Muscle layer of duodenum (tissue), 2 donors: ENCODE measurements at regions not wholly inside any gene's neighbourhood (a gene's known extent, or its start where the extent isn't known, plus 50 kb on each side); places are given as distances from the start of the nearest gene placed in this dataset.

Experiments
- H3K27ac ChIP-seq: one replicate; pipeline ENCODE4 v1.7.0; 2013; ENCODE audit warnings: mild to moderate bottlenecking, low read length
- H3K27me3 ChIP-seq: one replicate; pipeline ENCODE4 v1.7.0; 2013; ENCODE audit warnings: low read depth, mild to moderate bottlenecking, control low read depth, low read length
- H3K36me3 ChIP-seq, 2 donors: one replicate each; pipeline ENCODE4 v1.7.0; 2013; ENCODE audit warnings: low read length in 2 of 2, control low read depth in 1 of 2, mild to moderate bottlenecking in 1 of 2; ENCODE audit not compliant: insufficient read depth in 2 of 2, control insufficient read depth in 1 of 2
- H3K4me1 ChIP-seq, 2 donors: one replicate each; pipeline ENCODE4 v1.7.0; 2013; ENCODE audit warnings: low read length in 2 of 2, mild to moderate bottlenecking in 2 of 2, control low read depth in 1 of 2, moderate library complexity in 1 of 2; ENCODE audit not compliant: insufficient read depth in 2 of 2, control insufficient read depth in 1 of 2
- H3K4me3 ChIP-seq, 2 donors: one replicate each; pipeline ENCODE4 v1.7.0; 2013; ENCODE audit warnings: low read length in 2 of 2, low read depth in 1 of 2, mild to moderate bottlenecking in 1 of 2
- H3K9me3 ChIP-seq, 2 donors: one replicate each; pipeline ENCODE4 v1.7.0; 2013; ENCODE audit warnings: low read length in 2 of 2, control low read depth in 1 of 2, mild to moderate bottlenecking in 1 of 2; ENCODE audit not compliant: control insufficient read depth in 1 of 2
- donor health status: healthy.

GRCh38 chr12:115233891-115234543 lies 550.0 kb upstream of the TBX3 start:
- H3K4me3 ChIP-seq, result no peak overlapping the region
- no peaks in the 10 kb centered on the region for H3K27me3 ChIP-seq
- H3K27ac ChIP-seq, result no peak overlapping the region
- H3K9me3 ChIP-seq, result no peaks in the 10 kb centered on the region
- H3K36me3 ChIP-seq, result no peaks in the 10 kb centered on the region
- H3K4me1 ChIP-seq, result no peaks in the 10 kb centered on the region

GRCh38 chr12:115232455-115233156 lies 548.6 kb upstream of the TBX3 start:
- H3K27ac ChIP-seq, result no peak overlapping the region
- no peaks in the 10 kb centered on the region for H3K9me3 ChIP-seq
- H3K36me3 ChIP-seq, result no peaks in the 10 kb centered on the region
- no peaks in the 10 kb centered on the region for H3K4me1 ChIP-seq
- H3K27me3 ChIP-seq, result no peaks in the 10 kb centered on the region
- H3K4me3 ChIP-seq, result no peak overlapping the region

GRCh38 chr12:115230606-115231005 lies 546.6 kb upstream of the TBX3 start:
- Histone ChIP-seq H3K9me3 (no peaks in the 10 kb centered on the region), H3K4me1 (no peaks in the 10 kb centered on the region), H3K36me3 (no peaks in the 10 kb centered on the region), H3K27ac (no peak overlapping the region), H3K4me3 (no peak overlapping the region), H3K27me3 (no peaks in the 10 kb centered on the region)

GRCh38 chr12:115229517-115229916 lies 545.5 kb upstream of the TBX3 start:
- Histone ChIP-seq H3K4me3 (no peak overlapping the region), H3K9me3 (no peaks in the 10 kb centered on the region), H3K27me3 (no peaks in the 10 kb centered on the region), H3K36me3 (no peaks in the 10 kb centered on the region), H3K4me1 (no peaks in the 10 kb centered on the region), H3K27ac (no peak overlapping the region)

- H3K9me3 ChIP-seq, result no peaks in the 10 kb centered on the region
- H3K4me3 ChIP-seq, result no peak overlapping the region
- no peak overlapping the region for H3K27ac ChIP-seq
- H3K27me3 ChIP-seq, result no peaks in the 10 kb centered on the region
- no peaks in the 10 kb centered on the region for H3K36me3 ChIP-seq
- no peaks in the 10 kb centered on the region for H3K4me1 ChIP-seq
Measured at GRCh38 chr12:115228434-115228833, 544.5 kb upstream of the TBX3 start.

- Histone ChIP-seq H3K27ac (no peak overlapping the region), H3K4me1 (no peaks in the 10 kb centered on the region), H3K9me3 (no peaks in the 10 kb centered on the region), H3K27me3 (no peaks in the 10 kb centered on the region), H3K4me3 (no peak overlapping the region), H3K36me3 (no peaks in the 10 kb centered on the region)
Measured at GRCh38 chr12:115227137-115227615, 543.2 kb upstream of the TBX3 start.

- Histone ChIP-seq H3K27ac (no peak overlapping the region), H3K36me3 (no peaks in the 10 kb centered on the region), H3K4me3 (no peak overlapping the region), H3K27me3 (no peaks in the 10 kb centered on the region), H3K4me1 (no peaks in the 10 kb centered on the region), H3K9me3 (no peaks in the 10 kb centered on the region)
Measured at GRCh38 chr12:115225845-115226244, 541.9 kb upstream of the TBX3 start.

GRCh38 chr12:115223991-115224390 lies 540.0 kb upstream of the TBX3 start:
- no peak overlapping the region for H3K4me3 ChIP-seq
- H3K36me3 ChIP-seq, result no peaks in the 10 kb centered on the region
- H3K9me3 ChIP-seq, result no peaks in the 10 kb centered on the region
- no peaks in the 10 kb centered on the region for H3K4me1 ChIP-seq
- no peaks in the 10 kb centered on the region for H3K27me3 ChIP-seq
- H3K27ac ChIP-seq, result no peak overlapping the region

GRCh38 chr12:115223322-115223721 lies 539.3 kb upstream of the TBX3 start:
- Histone ChIP-seq H3K36me3 (no peaks in the 10 kb centered on the region), H3K27me3 (no peaks in the 10 kb centered on the region), H3K9me3 (no peaks in the 10 kb centered on the region), H3K4me1 (no peaks in the 10 kb centered on the region), H3K4me3 (no peak overlapping the region), H3K27ac (no peak overlapping the region)

- no peak overlapping the region for H3K27ac ChIP-seq
- no peak overlapping the region for H3K4me3 ChIP-seq
- H3K36me3 ChIP-seq, result no peaks in the 10 kb centered on the region
- no peaks in the 10 kb centered on the region for H3K27me3 ChIP-seq
- H3K9me3 ChIP-seq, result no peaks in the 10 kb centered on the region
- H3K4me1 ChIP-seq, result no peaks in the 10 kb centered on the region
Measured at GRCh38 chr12:115222220-115222619, 538.2 kb upstream of the TBX3 start.

GRCh38 chr12:115216301-115216700 lies 532.3 kb upstream of the TBX3 start:
- no peaks in the 10 kb centered on the region for H3K9me3 ChIP-seq
- H3K36me3 ChIP-seq, result no peaks in the 10 kb centered on the region
- no peak overlapping the region for H3K27ac ChIP-seq
- no peaks in the 10 kb centered on the region for H3K27me3 ChIP-seq
- H3K4me3 ChIP-seq, result no peak overlapping the region
- H3K4me1 ChIP-seq, result peaks cover 8 to 11% of the 10 kb centered on the region in 2 donors

GRCh38 chr12:115215544-115215943 lies 531.6 kb upstream of the TBX3 start:
- Histone ChIP-seq H3K27ac (no peak overlapping the region), H3K4me1 (peaks cover 8 to 19% of the 10 kb centered on the region in 2 donors), H3K9me3 (no peaks in the 10 kb centered on the region), H3K27me3 (no peaks in the 10 kb centered on the region), H3K4me3 (no peak overlapping the region), H3K36me3 (no peaks in the 10 kb centered on the region)
